ACC112 (cell line): ENCODE measurements at regions not wholly inside any gene's neighbourhood (a gene's known extent, or its start where the extent isn't known, plus 50 kb on each side); places are given as distances from the start of the nearest gene placed in this dataset.

Experiments used
- H2AFZ ChIP-seq: fragments of 200-600 bp; sonication (generic); one replicate; pipeline ENCODE4 v1.6.0; 2017; ENCODE audit warnings: antibody characterized with exemption, low read length; ENCODE audit not compliant: unreplicated experiment
- H3K27ac ChIP-seq: fragments of 200-600 bp; sonication (generic); 2 replicates; pipeline ENCODE4 v1.5.1; 2014; ENCODE audit warnings: low read depth, mild to moderate bottlenecking, antibody characterized with exemption, low read length, moderate library complexity
- H3K27me3 ChIP-seq: fragments of 200-600 bp; sonication (generic); 2 replicates; pipeline ENCODE4 v1.6.1; 2014; ENCODE audit warnings: mild to moderate bottlenecking, antibody characterized with exemption, low read length, moderate library complexity, mixed read lengths; ENCODE audit not compliant: insufficient read depth
- H3K36me3 ChIP-seq: fragments of 200-600 bp; sonication (generic); 2 replicates; pipeline ENCODE4 v1.6.1; 2016; ENCODE audit warnings: mild to moderate bottlenecking, antibody characterized with exemption, low read length, moderate library complexity, mixed read lengths; ENCODE audit not compliant: insufficient read depth
- H3K4me1 ChIP-seq: fragments of 200-600 bp; sonication (generic); one replicate; pipeline ENCODE4 v1.6.1; 2016; ENCODE audit warnings: low read length, mixed read lengths; ENCODE audit not compliant: insufficient read depth, unreplicated experiment, control insufficient read depth
- H3K4me3 ChIP-seq: fragments of 200-600 bp; sonication (generic); 2 replicates; pipeline ENCODE4 v1.5.1; 2014; ENCODE audit warnings: mild to moderate bottlenecking, low read depth, low read length
- H3K79me2 ChIP-seq: fragments of 200-600 bp; sonication (generic); one replicate; pipeline ENCODE4 v1.6.0; 2016; ENCODE audit warnings: low read length; ENCODE audit not compliant: control insufficient read depth, unreplicated experiment, insufficient read depth

GRCh38 chr9:93900971-93901861 lies 53.9 kb downstream of the BARX1 start:
- Histone ChIP-seq H3K27me3 (peaks cover 60% of the 10 kb centered on the region), H2AFZ (no peak overlapping the region), H3K27ac (no peak overlapping the region), H3K36me3 (no peaks in the 10 kb centered on the region), H3K4me1 (no peaks in the 10 kb centered on the region), H3K4me3 (no peak overlapping the region), H3K79me2 (no peaks in the 10 kb centered on the region)

DNA sequence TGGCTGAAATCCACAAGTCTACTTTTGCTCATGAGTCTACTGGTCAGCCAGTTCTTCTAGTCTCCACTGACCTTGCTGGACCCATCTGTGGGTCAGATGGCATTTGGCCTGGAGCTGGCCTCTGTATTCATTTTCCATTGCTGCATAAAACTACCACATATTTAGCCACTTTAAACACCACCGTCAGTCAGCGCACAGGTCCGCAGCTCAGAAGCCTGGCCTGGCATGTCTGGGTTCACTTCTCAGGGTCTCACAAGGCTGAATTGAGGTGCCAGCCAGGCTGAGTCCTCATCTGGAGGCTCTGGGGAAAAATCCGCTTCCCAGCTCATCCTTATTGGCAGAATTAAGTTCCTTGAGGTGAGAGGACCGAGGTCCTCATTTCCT lies 54.7 kb downstream of the BARX1 start:
- peaks cover 67% of the 10 kb centered on the region for H3K27me3 ChIP-seq
- H3K4me1 ChIP-seq, result no peaks in the 10 kb centered on the region
- no peak overlapping the region for H3K27ac ChIP-seq
- no peak overlapping the region for H3K4me3 ChIP-seq
- H3K79me2 ChIP-seq, result no peaks in the 10 kb centered on the region
- no peak overlapping the region for H2AFZ ChIP-seq
- H3K36me3 ChIP-seq, result no peaks in the 10 kb centered on the region

DNA sequence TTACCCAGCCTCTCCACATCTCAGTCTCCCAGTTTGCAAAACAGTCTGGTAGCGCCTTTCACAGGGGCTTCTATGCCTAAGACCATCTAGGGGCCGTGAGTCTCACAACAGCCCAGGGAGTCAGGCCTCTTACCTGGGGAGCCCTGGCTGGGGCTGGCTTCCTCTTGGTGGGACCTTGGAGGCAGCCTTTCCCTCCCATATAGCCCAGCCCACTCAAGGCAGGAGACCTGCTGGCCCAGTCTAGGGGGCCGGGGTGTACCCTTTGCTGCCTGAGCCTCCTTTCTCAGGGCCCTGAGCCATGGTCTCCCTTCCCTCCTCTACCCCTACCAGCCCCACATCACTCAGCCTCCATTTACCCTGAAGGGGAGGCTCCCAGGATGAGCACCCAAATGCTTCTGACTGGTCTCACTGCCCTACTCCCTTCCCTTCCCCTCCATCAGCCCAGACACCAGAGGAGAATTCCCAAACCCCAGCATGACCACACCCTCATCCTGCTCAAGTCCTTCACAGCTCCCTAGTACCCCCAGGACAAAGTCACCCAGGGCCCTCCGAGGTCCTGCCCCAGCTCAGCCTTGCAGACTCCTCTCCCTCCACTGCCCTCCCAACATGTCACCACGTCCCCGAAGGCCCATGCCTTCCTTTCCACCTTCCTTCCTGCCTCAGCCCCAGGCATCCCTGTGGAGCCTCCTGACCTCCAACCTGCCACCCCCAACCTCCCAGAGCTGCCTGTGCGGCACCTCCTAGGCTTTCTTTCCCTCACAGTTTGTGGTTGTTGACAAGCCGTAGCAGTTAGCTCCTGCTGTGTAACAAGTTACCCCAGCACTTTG lies 55.3 kb downstream of the BARX1 start:
- peaks cover 67% of the 10 kb centered on the region for H3K27me3 ChIP-seq
- no peaks in the 10 kb centered on the region for H3K4me1 ChIP-seq
- H3K79me2 ChIP-seq, result no peaks in the 10 kb centered on the region
- H3K4me3 ChIP-seq, result no peak overlapping the region
- H3K27ac ChIP-seq, result no peak overlapping the region
- no peaks in the 10 kb centered on the region for H3K36me3 ChIP-seq
- H2AFZ ChIP-seq, result no peak overlapping the region

DNA sequence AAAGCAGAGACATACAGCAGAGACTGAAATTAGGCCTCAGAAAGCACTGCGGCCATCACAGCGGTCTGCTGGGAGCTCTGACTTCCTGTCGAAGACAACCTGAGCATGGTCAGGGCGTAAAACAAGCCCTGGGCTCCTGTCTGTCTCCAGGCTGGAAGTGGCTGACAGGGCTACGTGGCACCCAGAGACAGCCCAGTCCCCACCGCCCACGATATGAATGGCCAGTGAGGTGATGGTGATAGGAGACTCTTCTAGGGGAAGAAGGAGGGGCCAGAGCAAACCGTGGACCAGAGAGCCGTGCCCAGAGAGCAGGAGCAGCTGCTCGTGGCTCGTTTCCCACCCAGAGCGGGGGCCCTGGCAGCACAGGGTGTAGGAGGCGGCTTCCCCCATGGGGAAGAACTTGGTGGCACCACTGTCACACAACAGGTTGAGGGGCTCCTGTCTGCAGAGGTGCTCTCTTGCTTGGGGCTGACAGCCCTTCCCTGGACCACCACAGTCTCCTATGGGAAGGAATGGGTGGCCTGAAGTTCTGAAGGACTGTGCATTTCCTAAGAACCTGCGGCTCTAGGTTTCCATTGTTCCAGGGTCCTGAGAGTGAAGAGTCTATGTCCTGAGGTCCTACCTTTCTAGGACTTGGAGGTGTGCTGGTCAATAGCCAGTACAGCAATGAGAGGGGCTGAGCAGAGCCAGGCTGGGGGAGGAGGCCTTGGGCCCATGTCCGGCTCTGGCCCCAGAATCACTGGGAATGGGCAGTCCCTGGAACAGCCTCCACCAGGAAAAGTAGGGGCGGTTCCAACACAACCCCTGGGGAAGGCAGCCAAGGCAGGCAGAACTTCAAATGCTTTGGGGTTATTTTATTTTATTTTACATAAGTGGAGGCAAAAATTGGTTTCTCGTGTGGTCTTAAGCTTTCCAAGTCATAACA lies 56.4 kb downstream of the BARX1 start:
- no peak overlapping the region for H3K4me3 ChIP-seq
- no peaks in the 10 kb centered on the region for H3K4me1 ChIP-seq
- no peaks in the 10 kb centered on the region for H3K79me2 ChIP-seq
- H3K27ac ChIP-seq, result no peak overlapping the region
- H3K27me3 ChIP-seq, result peaks cover 66% of the 10 kb centered on the region
- H2AFZ ChIP-seq, result no peak overlapping the region
- H3K36me3 ChIP-seq, result no peaks in the 10 kb centered on the region

- H3K27ac ChIP-seq, result no peak overlapping the region
- H2AFZ ChIP-seq, result no peak overlapping the region
- H3K79me2 ChIP-seq, result no peaks in the 10 kb centered on the region
- peaks cover 67% of the 10 kb centered on the region for H3K27me3 ChIP-seq
- H3K36me3 ChIP-seq, result no peaks in the 10 kb centered on the region
- H3K4me1 ChIP-seq, result no peaks in the 10 kb centered on the region
- H3K4me3 ChIP-seq, result no peak overlapping the region
These were observed 57.1 kb downstream of the BARX1 start for GRCh38 chr9:93898026-93898425.

GRCh38 chr9:93897075-93897970 lies 57.8 kb downstream of the BARX1 start:
- no peak overlapping the region for H3K4me3 ChIP-seq
- no peaks in the 10 kb centered on the region for H3K79me2 ChIP-seq
- no peaks in the 10 kb centered on the region for H3K4me1 ChIP-seq
- no peak overlapping the region for H2AFZ ChIP-seq
- H3K36me3 ChIP-seq, result no peaks in the 10 kb centered on the region
- H3K27ac ChIP-seq, result no peak overlapping the region
- H3K27me3 ChIP-seq, result peaks cover 61% of the 10 kb centered on the region

DNA sequence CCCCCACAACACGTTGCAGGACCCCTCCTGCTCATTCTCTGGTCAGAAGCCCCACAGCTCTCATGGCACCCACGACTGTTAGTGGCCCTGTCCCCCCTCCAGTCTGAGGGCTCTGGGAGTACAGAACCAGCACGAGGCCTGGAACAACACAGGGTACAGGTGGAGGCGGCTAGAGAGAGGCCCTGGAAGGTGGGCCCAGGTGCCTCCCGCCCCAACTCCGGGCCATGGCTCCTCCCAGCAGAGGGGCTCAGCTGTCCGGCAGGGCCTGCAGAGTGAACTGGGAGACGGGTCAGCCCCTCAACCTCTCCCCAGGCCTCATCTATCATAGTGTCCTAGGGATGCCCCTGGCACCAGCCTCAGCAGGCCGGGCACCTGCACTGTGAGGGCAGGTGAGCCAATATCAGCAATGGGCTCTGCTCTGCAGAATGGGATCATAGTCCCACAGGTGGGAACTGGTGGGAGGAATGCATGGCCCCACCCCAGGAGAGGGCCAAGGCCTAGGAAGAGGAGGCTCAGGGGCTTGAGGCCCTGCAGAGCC lies 58.6 kb downstream of the BARX1 start:
- H3K4me3 ChIP-seq, result no peak overlapping the region
- H3K36me3 ChIP-seq, result no peaks in the 10 kb centered on the region
- no peaks in the 10 kb centered on the region for H3K79me2 ChIP-seq
- H2AFZ ChIP-seq, result no peak overlapping the region
- peaks cover 57% of the 10 kb centered on the region for H3K27me3 ChIP-seq
- no peak overlapping the region for H3K27ac ChIP-seq
- H3K4me1 ChIP-seq, result no peaks in the 10 kb centered on the region

DNA sequence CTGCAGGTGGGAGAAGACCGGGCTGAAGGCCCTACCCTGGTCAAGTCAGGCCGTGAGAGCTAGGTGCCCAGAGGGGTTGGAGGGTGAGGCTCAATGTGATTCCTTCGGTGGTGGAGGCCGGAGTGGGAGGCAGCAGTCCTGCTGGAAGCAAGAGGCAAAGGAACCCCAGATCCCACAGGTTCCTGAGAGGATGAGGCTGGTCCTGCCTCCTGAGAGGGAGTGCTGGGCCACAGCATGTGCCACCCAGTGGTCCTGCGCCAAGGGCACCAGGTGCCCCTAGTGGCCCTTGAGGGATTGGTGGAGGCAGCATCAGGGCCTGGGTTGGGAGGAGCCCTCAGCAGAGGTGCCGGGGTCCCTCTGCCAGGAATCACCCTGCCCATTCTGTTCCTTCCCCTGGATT lies 59.1 kb downstream of the BARX1 start:
- H3K27me3 ChIP-seq, result peaks cover 53% of the 10 kb centered on the region
- no peak overlapping the region for H3K4me3 ChIP-seq
- H2AFZ ChIP-seq, result no peak overlapping the region
- H3K27ac ChIP-seq, result no peak overlapping the region
- no peaks in the 10 kb centered on the region for H3K36me3 ChIP-seq
- H3K79me2 ChIP-seq, result no peaks in the 10 kb centered on the region
- H3K4me1 ChIP-seq, result no peaks in the 10 kb centered on the region

DNA sequence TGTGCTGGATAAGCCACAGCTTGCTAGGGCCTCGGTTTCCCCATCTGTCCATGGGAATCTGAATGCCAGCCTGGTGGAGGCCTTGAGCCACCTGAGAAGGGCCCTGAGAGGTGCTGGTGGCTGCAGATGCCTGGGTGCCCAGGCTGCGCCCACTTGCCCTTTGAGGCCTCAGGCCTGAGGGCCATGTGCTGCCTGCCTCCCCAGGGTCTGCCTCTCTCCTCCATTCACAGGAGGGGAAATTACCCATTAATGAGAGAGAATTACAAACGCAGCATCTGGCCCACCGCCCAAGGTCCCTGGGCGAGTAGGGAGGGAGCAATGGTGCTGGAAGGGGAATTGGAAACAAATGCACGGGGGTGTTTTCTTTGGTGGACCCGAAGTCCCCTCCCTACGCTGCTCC lies 59.6 kb downstream of the BARX1 start:
- no peaks in the 10 kb centered on the region for H3K4me1 ChIP-seq
- H2AFZ ChIP-seq, result no peak overlapping the region
- no peaks in the 10 kb centered on the region for H3K79me2 ChIP-seq
- H3K27ac ChIP-seq, result no peak overlapping the region
- peaks cover 48% of the 10 kb centered on the region for H3K27me3 ChIP-seq
- H3K36me3 ChIP-seq, result no peaks in the 10 kb centered on the region
- no peak overlapping the region for H3K4me3 ChIP-seq
